HepG2 (cell line): ENCODE measurements at regions not wholly inside any gene's neighbourhood (a gene's known extent, or its start where the extent isn't known, plus 50 kb on each side); places are given as distances from the start of the nearest gene placed in this dataset.

Source experiments
- E2F5 ChIP-seq: sonication (generic); formaldehyde crosslinking; conservative IDR thresholded peaks from 2 replicates; pipeline ENCODE4 v1.4.0; 2020; ENCODE audit warnings: missing genetic modification reagents
- ETV5 ChIP-seq: IDR thresholded peaks from 2 replicates; pipeline ENCODE4 v1.6.1; 2018; ENCODE audit warnings: missing biosample characterization, missing genetic modification reagents, inconsistent platforms, borderline replicate concordance
- ETV6 ChIP-seq: sonication (generic); formaldehyde crosslinking; conservative IDR thresholded peaks from 2 replicates; pipeline ENCODE4 v1.4.0; 2020; ENCODE audit warnings: missing genetic modification reagents
- EZH2 ChIP-seq: conservative IDR thresholded peaks from 2 replicates; pipeline ENCODE4 v1.6.1; 2012; ENCODE audit warnings: mild to moderate bottlenecking, low read depth, low read length, moderate library complexity
- GATAD2A ChIP-seq: IDR thresholded peaks from 2 replicates; pipeline ENCODE4 v1.6.1; 2016
- HOXA3 ChIP-seq: sonication (generic); formaldehyde crosslinking; IDR thresholded peaks from 2 replicates; pipeline ENCODE4 v1.5.0; 2020; ENCODE audit warnings: missing genetic modification reagents
- JDP2 ChIP-seq: sonication (generic); formaldehyde crosslinking; IDR thresholded peaks from 2 replicates; pipeline ENCODE4 v1.8.1; 2022; ENCODE audit warnings: missing genetic modification reagents, borderline replicate concordance
- MATR3 ChIP-seq: sonication (generic); formaldehyde crosslinking; IDR thresholded peaks from 2 replicates; pipeline ENCODE4 v1.4.0; 2020; ENCODE audit warnings: missing genetic modification reagents
- NFE2L1 ChIP-seq: sonication (generic); formaldehyde crosslinking; IDR thresholded peaks from 2 replicates; pipeline ENCODE4 v1.4.0; 2020; ENCODE audit warnings: missing genetic modification reagents, mild to moderate bottlenecking, borderline replicate concordance
- NFYB ChIP-seq: sonication (generic); formaldehyde crosslinking; IDR thresholded peaks from 2 replicates; pipeline ENCODE4 v1.4.0; 2020; ENCODE audit warnings: missing genetic modification reagents
- NR2F2 ChIP-seq: IDR thresholded peaks from 2 replicates; pipeline ENCODE4 v1.6.1; 2012; ENCODE audit warnings: low read depth, inconsistent platforms, borderline replicate concordance
- POLR2G ChIP-seq: fragments of 200-400 bp; formaldehyde crosslinking; IDR thresholded peaks from 2 replicates; pipeline ENCODE4 v1.6.1; 2018; ENCODE audit warnings: mild to moderate bottlenecking, low read depth, low read length, moderate library complexity
- PREB ChIP-seq: sonication (generic); formaldehyde crosslinking; IDR thresholded peaks from 2 replicates; pipeline ENCODE4 v1.4.0; 2020; ENCODE audit warnings: missing genetic modification reagents
- RAD51 ChIP-seq: fragments of 450-650 bp; IDR thresholded peaks from 2 replicates; pipeline ENCODE4 v1.6.1; 2016; ENCODE audit warnings: borderline replicate concordance
- SNAPC2 ChIP-seq: sonication (generic); formaldehyde crosslinking; IDR thresholded peaks from 2 replicates; pipeline ENCODE4 v1.8.1; 2022; ENCODE audit warnings: mild to moderate bottlenecking, missing genetic modification reagents
- SP4 ChIP-seq: sonication (generic); formaldehyde crosslinking; IDR thresholded peaks from 2 replicates; pipeline ENCODE4 v1.8.1; 2023; ENCODE audit warnings: mild to moderate bottlenecking, missing genetic modification reagents
- TARDBP ChIP-seq: sonication (generic); formaldehyde crosslinking; IDR thresholded peaks from 2 replicates; pipeline ENCODE4 v1.8.0; 2022; ENCODE audit warnings: mild to moderate bottlenecking, missing genetic modification reagents
- THAP8 ChIP-seq: sonication (generic); formaldehyde crosslinking; IDR thresholded peaks from 2 replicates; pipeline ENCODE4 v1.5.1; 2020; ENCODE audit warnings: missing genetic modification reagents, mild to moderate bottlenecking, borderline replicate concordance
- TP53 ChIP-seq: sonication (generic); formaldehyde crosslinking; conservative IDR thresholded peaks from 2 replicates; pipeline ENCODE4 v1.4.0; 2020; ENCODE audit warnings: missing genetic modification reagents
- ZC3H13 ChIP-seq: sonication (generic); formaldehyde crosslinking; IDR thresholded peaks from 2 replicates; pipeline ENCODE4 v1.8.1; 2023; ENCODE audit warnings: mild to moderate bottlenecking, missing genetic modification reagents, moderate library complexity
- ZNF224 ChIP-seq: sonication (generic); formaldehyde crosslinking; IDR thresholded peaks from 2 replicates; pipeline ENCODE4 v1.5.0; 2020; ENCODE audit warnings: mild to moderate bottlenecking, missing genetic modification reagents
- ZNF513 ChIP-seq: sonication (generic); formaldehyde crosslinking; conservative IDR thresholded peaks from 2 replicates; pipeline ENCODE4 v1.5.0; 2020; ENCODE audit warnings: missing genetic modification reagents
- ZNF549 ChIP-seq: sonication (generic); formaldehyde crosslinking; IDR thresholded peaks from 2 replicates; pipeline ENCODE4 v1.5.0; 2020; ENCODE audit warnings: missing genetic modification reagents
- ZNF775 ChIP-seq: sonication (generic); formaldehyde crosslinking; IDR thresholded peaks from 2 replicates; pipeline ENCODE4 v1.4.0; 2020; ENCODE audit warnings: missing genetic modification reagents, mild to moderate bottlenecking, moderate library complexity, borderline replicate concordance
- ZNF784 ChIP-seq: sonication (generic); formaldehyde crosslinking; IDR thresholded peaks from 2 replicates; pipeline ENCODE4 v1.5.1; 2020; ENCODE audit warnings: missing genetic modification reagents, mild to moderate bottlenecking, borderline replicate concordance
- ZSCAN31 ChIP-seq: sonication (generic); formaldehyde crosslinking; IDR thresholded peaks from 2 replicates; pipeline ENCODE4 v1.5.0; 2020; ENCODE audit warnings: low read depth, mild to moderate bottlenecking, missing genetic modification reagents
- ZZZ3 ChIP-seq: sonication (generic); formaldehyde crosslinking; IDR thresholded peaks from 2 replicates; pipeline ENCODE4 v1.4.0; 2020; ENCODE audit warnings: missing genetic modification reagents, mild to moderate bottlenecking, borderline replicate concordance

- TF ChIP-seq TARDBP: no peak
- TF ChIP-seq NR2F2: no peak
- no peak for TF ChIP-seq POLR2G
- TF ChIP-seq ZNF513 (CRISPR knock-in tag): no peak
- TF ChIP-seq TP53 (CRISPR knock-in tag): no peak; the same call in 1 of the 2 replicates
- no peak for TF ChIP-seq ZNF549 (CRISPR knock-in tag)
- TF ChIP-seq NFE2L1 (CRISPR knock-in tag): no peak
- TF ChIP-seq THAP8 (CRISPR knock-in tag): no peak
- no peak for TF ChIP-seq ETV6 (CRISPR knock-in tag)
- no peak for TF ChIP-seq ZNF775 (CRISPR knock-in tag)
- no peak for TF ChIP-seq E2F5 (CRISPR knock-in tag)
- no peak for TF ChIP-seq MATR3
- TF ChIP-seq EZH2: no peak
- 0 out of 2 replicates have a peak, but pooled peaks have one; percentile 1 for TF ChIP-seq ETV5
- TF ChIP-seq JDP2 (CRISPR knock-in tag): 0 out of 2 replicates have a peak, but pooled peaks have one; percentile 47
- no peak for TF ChIP-seq ZZZ3
- TF ChIP-seq ZNF224 (CRISPR knock-in tag): no peak
- peak; percentile 73; the same call in 1 of the 2 replicates for TF ChIP-seq ZNF784 (CRISPR knock-in tag)
- TF ChIP-seq ZSCAN31 (CRISPR knock-in tag): peak; percentile 70
- no peak for TF ChIP-seq NFYB (CRISPR knock-in tag)
- TF ChIP-seq RAD51: no peak
- TF ChIP-seq SP4 (CRISPR knock-in tag): no peak
- TF ChIP-seq PREB (CRISPR knock-in tag): no peak
- peak; percentile 67 for TF ChIP-seq HOXA3 (CRISPR knock-in tag)
- TF ChIP-seq SNAPC2 (CRISPR knock-in tag): no peak
- TF ChIP-seq ZC3H13: no peak
- no peak for TF ChIP-seq GATAD2A
These were observed 400.9 kb downstream of the SHQ1 start (continued) for GRCh38 chr3:72447059-72447946.
